Endothelial cell of umbilical vein (primary cell): ENCODE measurements at regions not wholly inside any gene's neighbourhood (a gene's known extent, or its start where the extent isn't known, plus 50 kb on each side); places are given as distances from the start of the nearest gene placed in this dataset.

ENCODE experiments used
- BruUV-seq: library from RNA; stranded (reverse); fragments of 400-500 nt; replicated peaks from 2 replicates; lab custom pipeline; 2021; lab: Mats Ljungman, UMichigan
- CTCF ChIA-PET: fragments of 300-600, 350-600 bp; sonication (Branson Sonifier 250); formaldehyde crosslinking; loops from one replicate; lab custom pipeline; 2021; ENCODE audit warnings: antibody characterized with exemption, inconsistent platforms; lab: Charles Lee
- POLR2A ChIA-PET: fragments of 300-600, 350-600 bp; sonication (Branson Sonifier 250); formaldehyde crosslinking; loops from one replicate; lab custom pipeline; 2021; ENCODE audit warnings: antibody characterized with exemption, inconsistent platforms; lab: Charles Lee
- DNase-seq: peaks from one replicate; pipeline ENCODE4 v3.0.0-alpha.2; 2011; ENCODE audit warnings: low read depth, low spot score
- FAIRE-seq: peaks from 2 replicates; lab custom pipeline; 2011; peaks lifted over from hg19 to GRCh38; lab: Jason Lieb, UNC
- H2AFZ ChIP-seq: 2 replicates; pipeline ENCODE4 v1.6.0; 2012; ENCODE audit warnings: low read depth, low read length, control low read depth, inconsistent platforms
- H3K27ac ChIP-seq: 2 replicates; pipeline ENCODE4 v1.5.1; 2011; ENCODE audit warnings: low read depth, mild to moderate bottlenecking, control low read depth, low read length, moderate library complexity; ENCODE audit not compliant: insufficient read depth
- H3K27me3 ChIP-seq, 2 experiments: 2 replicates each; pipeline versions ENCODE4 v1.6.0 to v1.6.1; 2011; ENCODE audit warnings: low read length in 2 of 2, mixed read lengths in 1 of 2; ENCODE audit not compliant: control insufficient read depth in 2 of 2, insufficient read depth in 2 of 2
- H3K36me3 ChIP-seq, 2 experiments: 2 replicates in 1 of 2; 3 replicates in 1 of 2; pipeline ENCODE4 v1.5.1; 2011; ENCODE audit warnings: low read length in 2 of 2, mild to moderate bottlenecking in 1 of 2, moderate library complexity in 1 of 2; ENCODE audit not compliant: control insufficient read depth in 2 of 2, insufficient read depth in 2 of 2; ENCODE audit errors: extremely low read depth in 1 of 2
- H3K4me1 ChIP-seq: 3 replicates; pipeline ENCODE4 v1.5.1; 2011; ENCODE audit warnings: mild to moderate bottlenecking, low read length; ENCODE audit not compliant: control insufficient read depth, insufficient read depth; ENCODE audit errors: extremely low read depth
- H3K4me2 ChIP-seq: 2 replicates; pipeline ENCODE4 v1.6.1; 2011; ENCODE audit warnings: low read length, control low read depth, mixed read lengths; ENCODE audit not compliant: insufficient read depth
- H3K4me3 ChIP-seq, 3 experiments: fragments of 200-600 bp in 1 of 3; sonication (generic), shearing (Covaris generic) in 1 of 3; replicated peaks in 1 of 3; 2 replicates each; pipeline ENCODE4 v1.5.1; 2011 to 2016; ENCODE audit warnings: control low read depth in 3 of 3, low read length in 3 of 3, mild to moderate bottlenecking in 2 of 3, inconsistent platforms in 1 of 3, low read depth in 1 of 3, moderate library complexity in 1 of 3; ENCODE audit not compliant: insufficient read depth in 1 of 3
- H3K79me2 ChIP-seq: 2 replicates; pipeline ENCODE4 v1.6.0; 2012; ENCODE audit warnings: low read length, inconsistent platforms; ENCODE audit not compliant: control insufficient read depth, insufficient read depth
- H3K9ac ChIP-seq: replicated peaks from 2 replicates; pipeline ENCODE3; 2011; ENCODE audit warnings: low read length, control low read depth; ENCODE audit not compliant: insufficient read depth; ENCODE audit errors: extremely low read depth
- H3K9me1 ChIP-seq: replicated peaks from 3 replicates; pipeline ENCODE4 v1.6.0; 2011; ENCODE audit warnings: mild to moderate bottlenecking, low read length; ENCODE audit not compliant: control insufficient read depth, insufficient read depth; ENCODE audit errors: extremely low read depth
- H3K9me3 ChIP-seq: replicated peaks from 2 replicates; pipeline ENCODE4 v1.5.1; 2012; ENCODE audit warnings: low read length, inconsistent platforms; ENCODE audit not compliant: control insufficient read depth, insufficient read depth
- H4K20me1 ChIP-seq: replicated peaks from 2 replicates; pipeline ENCODE3; 2011; ENCODE audit warnings: mild to moderate bottlenecking, low read length; ENCODE audit not compliant: control insufficient read depth, insufficient read depth; ENCODE audit errors: extremely low read depth
- CTCF ChIP-seq, 2 donors: IDR thresholded peaks; 1 replicate in 1 of 2; 2 replicates in 1 of 2; pipeline ENCODE4 v1.5.1; 2011; ENCODE audit warnings: low read length in 2 of 2, mild to moderate bottlenecking in 2 of 2, moderate library complexity in 2 of 2, control low read depth in 1 of 2, inconsistent platforms in 1 of 2, low read depth in 1 of 2; ENCODE audit not compliant: insufficient read depth in 1 of 2; ENCODE audit errors: extremely low read depth in 1 of 2
- EZH2 ChIP-seq: IDR thresholded peaks from 2 replicates; pipeline ENCODE4 v1.6.1; 2012; ENCODE audit warnings: borderline replicate concordance, low read depth, mild to moderate bottlenecking, moderate library complexity, low read length, inconsistent platforms; ENCODE audit not compliant: severe bottlenecking
- FOS ChIP-seq: IDR thresholded peaks from 2 replicates; pipeline ENCODE4 v1.6.1; 2011; ENCODE audit warnings: mild to moderate bottlenecking, low read length, moderate library complexity, borderline replicate concordance; ENCODE audit not compliant: insufficient read depth
- JUN ChIP-seq: IDR thresholded peaks from 2 replicates; pipeline ENCODE4 v1.6.1; 2011; ENCODE audit warnings: borderline replicate concordance, low read depth; ENCODE audit not compliant: insufficient read length, insufficient read depth
- MAX ChIP-seq: IDR thresholded peaks from 2 replicates; pipeline ENCODE4 v1.6.1; 2011; ENCODE audit not compliant: insufficient read depth, insufficient read length
- MYC ChIP-seq: IDR thresholded peaks from one replicate; pipeline ENCODE4 v1.6.1; 2011; ENCODE audit warnings: mild to moderate bottlenecking, low read depth, low read length
- POLR2AphosphoS5 ChIP-seq: IDR thresholded peaks from 2 replicates; pipeline ENCODE4 v1.6.1; 2012; ENCODE audit warnings: low read depth, mild to moderate bottlenecking, control low read depth, low read length, moderate library complexity; ENCODE audit not compliant: insufficient read depth
- dilution Hi-C: fragments of 300-500 bp; cut with MboI; formaldehyde crosslinking; loops from one replicate; pipeline ENCODE4 v1.15.0; 2019; ENCODE audit warnings: low sequenced_read_pairs; ENCODE audit not compliant: extremely low pct_ligation_motif_present
- intact Hi-C: fragments of 100-400 bp; cut with micrococcal nuclease; formaldehyde crosslinking; loops from one replicate; pipeline ENCODE4 v1.10.0; 2022

GRCh38 chr2:15725101-15725781 lies 133.6 kb downstream of the DDX1 start:
- Histone ChIP-seq H3K4me2 (no peak overlapping the region), H3K36me3 (no peaks in the 10 kb centered on the region), H3K79me2 (no peaks in the 10 kb centered on the region), H4K20me1 (no peaks in the 10 kb centered on the region), H2AFZ (no peak overlapping the region), H3K9me3 (no peaks in the 10 kb centered on the region), H3K9me1 (no peaks in the 10 kb centered on the region), H3K9ac (no peak overlapping the region), H3K4me1 (peaks cover 6% of the 10 kb centered on the region), H3K27me3 (peaks cover 0 to 1% of the 10 kb centered on the region in 2 experiments), H3K4me3 (no peak overlapping the region), H3K27ac (no peak overlapping the region)
- no peak for TF ChIP-seq MYC
- TF ChIP-seq JUN = no peak
- CTCF ChIA-PET = interaction anchor here (0.6 to 1.4 kb wide), 2 partner anchors 9 to 131 kb away, joined by 3 to 5 read pairs; no protein-coding TSS in a partner anchor
- FAIRE-seq (no peak), DNase-seq (no peak)
- intact Hi-C loops = no loop called here
- dilution Hi-C loops = no loop called here
- POLR2A ChIA-PET = no interaction called here
- BruUV-seq = no TSS peak

GRCh38 chr2:15725782-15726112 lies 134.1 kb downstream of the DDX1 start:
- Histone ChIP-seq H3K4me1 (peaks cover 10% of the 10 kb centered on the region), H2AFZ (no peak overlapping the region), H3K9me1 (no peaks in the 10 kb centered on the region), H3K79me2 (no peaks in the 10 kb centered on the region), H3K4me3 (no peak overlapping the region), H3K27me3 (peaks cover 0 to 1% of the 10 kb centered on the region in 2 experiments), H3K4me2 (no peak overlapping the region), H3K9me3 (no peaks in the 10 kb centered on the region), H4K20me1 (no peaks in the 10 kb centered on the region), H3K9ac (no peak overlapping the region), H3K36me3 (no peaks in the 10 kb centered on the region), H3K27ac (no peak overlapping the region)
- POLR2A ChIA-PET = no interaction called here
- FAIRE-seq = no peak
- CTCF ChIA-PET = no interaction called here
- dilution Hi-C loops = no loop called here
- no TSS peak for BruUV-seq
- no peak for DNase-seq
- intact Hi-C loops = no loop called here
- TF ChIP-seq FOS = no peak
- TF ChIP-seq EZH2 = no peak
- no peak for TF ChIP-seq POLR2AphosphoS5
- no peak for TF ChIP-seq MAX
- no peak for TF ChIP-seq CTCF (IDR thresholded peaks at IDR 0.05; ENCODE audit: extremely low read depth in 1 of 2, insufficient read depth in 1 of 2, low read depth in 1 of 2, low read length in 2 of 2)
